ENCODE measurements at regions not wholly inside any gene's neighbourhood (a gene's known extent, or its start where the extent isn't known, plus 50 kb on each side); places are given as distances from the start of the nearest gene placed in this dataset.

DNA sequence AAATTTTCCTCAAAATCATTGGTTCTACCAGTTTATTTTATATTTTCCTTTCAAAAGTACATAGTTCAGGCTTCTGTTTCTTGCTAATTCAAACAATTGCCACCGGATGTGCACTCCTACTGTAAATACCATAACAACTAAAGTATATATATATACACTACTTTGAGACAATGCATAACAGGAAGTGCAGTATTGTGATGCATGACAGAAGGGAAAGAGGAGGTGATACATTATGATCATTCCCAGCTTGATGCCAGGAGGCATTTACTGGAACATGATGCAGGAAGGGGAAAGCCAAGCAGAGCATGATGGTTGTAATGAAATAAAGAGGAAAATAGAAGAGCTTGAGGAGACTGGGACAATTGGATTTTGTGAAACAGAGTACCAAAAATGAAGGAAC, 215.2 kb upstream of the NT5C1B start:
- TF ChIP-seq, protein P1, sequence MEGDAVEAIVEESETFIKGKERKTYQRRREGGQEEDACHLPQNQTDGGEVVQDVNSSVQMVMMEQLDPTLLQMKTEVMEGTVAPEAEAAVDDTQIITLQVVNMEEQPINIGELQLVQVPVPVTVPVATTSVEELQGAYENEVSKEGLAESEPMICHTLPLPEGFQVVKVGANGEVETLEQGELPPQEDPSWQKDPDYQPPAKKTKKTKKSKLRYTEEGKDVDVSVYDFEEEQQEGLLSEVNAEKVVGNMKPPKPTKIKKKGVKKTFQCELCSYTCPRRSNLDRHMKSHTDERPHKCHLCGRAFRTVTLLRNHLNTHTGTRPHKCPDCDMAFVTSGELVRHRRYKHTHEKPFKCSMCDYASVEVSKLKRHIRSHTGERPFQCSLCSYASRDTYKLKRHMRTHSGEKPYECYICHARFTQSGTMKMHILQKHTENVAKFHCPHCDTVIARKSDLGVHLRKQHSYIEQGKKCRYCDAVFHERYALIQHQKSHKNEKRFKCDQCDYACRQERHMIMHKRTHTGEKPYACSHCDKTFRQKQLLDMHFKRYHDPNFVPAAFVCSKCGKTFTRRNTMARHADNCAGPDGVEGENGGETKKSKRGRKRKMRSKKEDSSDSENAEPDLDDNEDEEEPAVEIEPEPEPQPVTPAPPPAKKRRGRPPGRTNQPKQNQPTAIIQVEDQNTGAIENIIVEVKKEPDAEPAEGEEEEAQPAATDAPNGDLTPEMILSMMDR (IDR thresholded peaks at IDR 0.05), result no peak
- TF ChIP-seq POLR2A (IDR thresholded peaks at IDR 0.05), result no peak
- TF ChIP-seq EP300 (IDR thresholded peaks at IDR 0.05), result no peak
